K562 (cell line): ENCODE measurements at regions not wholly inside any gene's neighbourhood (a gene's known extent, or its start where the extent isn't known, plus 50 kb on each side); places are given as distances from the start of the nearest gene placed in this dataset.

ENCODE experiments used
- ATAC-seq: fragments of 200-7000 bp; cut with Tn5 transposase; 3 replicates; pipeline ENCODE4 v1.9.1; 2020; ENCODE audit warnings: moderate library complexity
- BruUV-seq: library from RNA; stranded (reverse); fragments of 400-500 nt; replicated peaks from 2 replicates; lab custom pipeline; 2021; lab: Mats Ljungman, UMichigan
- CTCF ChIA-PET: fragments of 300-600 bp; formaldehyde crosslinking; extraction: SDS; loops from one replicate; lab custom pipeline; 2021; ENCODE audit warnings: low intra/inter-chr PET ratio; lab: Yijun Ruan, JAX
- POLR2A ChIA-PET: fragments of 300-600, 350-650 bp; sonication (Branson Sonifier 250); formaldehyde crosslinking; extraction: SDS; loops from one replicate; lab custom pipeline; 2021; ENCODE audit warnings: antibody characterized with exemption, inconsistent platforms; lab: Yijun Ruan, JAX
- DNase-seq, 4 experiments: peaks; one replicate each; pipeline versions ENCODE4 v3.0.0 to v3.0.0-alpha.2; 2011 to 2018; ENCODE audit warnings: low spot score in 3 of 4, mixed read lengths in 3 of 4; ENCODE audit errors: extremely low read depth in 1 of 4
- FAIRE-seq: peaks from 2 replicates; lab custom pipeline; 2011; peaks lifted over from hg19 to GRCh38; lab: Jason Lieb, UNC
- H2AFZ ChIP-seq: 2 replicates; pipeline ENCODE4 v1.6.0; 2011; ENCODE audit warnings: low read depth, low read length, control low read depth, inconsistent platforms
- H3K27ac ChIP-seq: fragments of 200-600 bp; 3 replicates; pipeline ENCODE4 v1.8.0; 2011; ENCODE audit warnings: low read depth, mild to moderate bottlenecking, control low read depth, inconsistent platforms, low read length, moderate library complexity, mixed read lengths; ENCODE audit errors: extremely low read depth
- H3K27me3 ChIP-seq, 2 experiments: fragments of 300-600 bp in 1 of 2; 2 replicates in 1 of 2; 3 replicates in 1 of 2; pipeline versions ENCODE4 v1.6.0 to v1.8.0; 2011; ENCODE audit warnings: inconsistent platforms in 2 of 2, low read length in 2 of 2, mild to moderate bottlenecking in 1 of 2, mixed read lengths in 1 of 2, moderate library complexity in 1 of 2; ENCODE audit not compliant: control insufficient read depth in 2 of 2, insufficient read depth in 2 of 2
- H3K36me3 ChIP-seq: fragments of 300-600 bp; 3 replicates; pipeline ENCODE4 v1.8.0; 2011; ENCODE audit warnings: mild to moderate bottlenecking, low read length, inconsistent platforms; ENCODE audit not compliant: control insufficient read depth, insufficient read depth
- H3K4me1 ChIP-seq, 2 experiments: fragments of 200-600 bp in 1 of 2; replicated peaks in 1 of 2; 2 replicates in 1 of 2; 3 replicates in 1 of 2; pipeline versions ENCODE4 v1.5.1 to v1.8.0; 2011; ENCODE audit warnings: inconsistent platforms in 2 of 2, low read length in 2 of 2, mild to moderate bottlenecking in 1 of 2, mixed read lengths in 1 of 2, moderate library complexity in 1 of 2; ENCODE audit not compliant: control insufficient read depth in 2 of 2, insufficient read depth in 2 of 2
- H3K4me2 ChIP-seq: 2 replicates; pipeline ENCODE4 v1.6.1; 2011; ENCODE audit warnings: low read length, control low read depth, inconsistent platforms, mixed read lengths; ENCODE audit not compliant: insufficient read depth
- H3K4me3 ChIP-seq: fragments of 200-600 bp; sonication (generic), shearing (Covaris generic); 2 replicates; pipeline ENCODE4 v1.5.1; 2016; ENCODE audit warnings: control low read depth, inconsistent platforms
- H3K79me2 ChIP-seq: fragments of 200-600 bp; 3 replicates; pipeline ENCODE4 v1.8.0; 2011; ENCODE audit warnings: low read length, inconsistent platforms; ENCODE audit not compliant: control insufficient read depth, insufficient read depth
- H3K9ac ChIP-seq, 2 experiments: 2 replicates each; pipeline versions ENCODE4 v1.6.0 to v1.6.1; 2011; ENCODE audit warnings: low read depth in 2 of 2, low read length in 2 of 2, control low read depth in 1 of 2, inconsistent platforms in 1 of 2, mild to moderate bottlenecking in 1 of 2, mixed read lengths in 1 of 2; ENCODE audit not compliant: insufficient read depth in 1 of 2
- H3K9me1 ChIP-seq: one replicate; pipeline ENCODE4 v1.6.0; 2011; ENCODE audit warnings: inconsistent platforms, mild to moderate bottlenecking, low read length, moderate library complexity; ENCODE audit not compliant: control insufficient read depth, insufficient read depth
- H3K9me3 ChIP-seq: replicated peaks from 2 replicates; pipeline ENCODE4 v1.5.1; 2011; ENCODE audit warnings: low read depth, low read length, inconsistent platforms; ENCODE audit not compliant: control insufficient read depth, insufficient read depth
- H4K20me1 ChIP-seq: replicated peaks from 2 replicates; pipeline ENCODE4 v1.6.1; 2011; ENCODE audit warnings: low read length, inconsistent platforms, mixed read lengths; ENCODE audit not compliant: control insufficient read depth, insufficient read depth
- MCM2 ChIP-seq: fragments of 450-650 bp; IDR thresholded peaks from 2 replicates; pipeline ENCODE4 v1.6.1; 2017; ENCODE audit warnings: low read depth, mild to moderate bottlenecking
- PHF21A ChIP-seq: fragments of 450-650 bp; IDR thresholded peaks from 2 replicates; pipeline ENCODE4 v1.6.1; 2017; ENCODE audit warnings: low read depth, borderline replicate concordance
- RBBP5 ChIP-seq: fragments of 200-600 bp; sonication (generic); IDR thresholded peaks from 2 replicates; pipeline ENCODE4 v1.6.1; 2012; ENCODE audit warnings: borderline replicate concordance, mild to moderate bottlenecking, low read length, control low read depth, inconsistent platforms; ENCODE audit not compliant: insufficient read depth, poor library complexity, severe bottlenecking
- SETDB1 ChIP-seq: IDR thresholded peaks from one replicate; pipeline ENCODE4 v1.6.1; 2012; ENCODE audit warnings: low read length, control low read depth, inconsistent platforms
- TCF7L2 ChIP-seq: fragments of 150-350 bp; IDR thresholded peaks from 2 replicates; pipeline ENCODE4 v1.6.1; 2016; ENCODE audit warnings: low read depth, mild to moderate bottlenecking, low read length, moderate library complexity
- ZFP91 ChIP-seq: sonication (generic); formaldehyde crosslinking; IDR thresholded peaks from 2 replicates; pipeline ENCODE4 v1.8.0; 2022; ENCODE audit warnings: mild to moderate bottlenecking, missing genetic modification reagents
- ZNF717 ChIP-seq: fragments of 250-450 bp; sonication (Bioruptor Pico); IDR thresholded peaks from 2 replicates; pipeline ENCODE4 v1.5.0; 2021
- ZNF778 ChIP-seq: fragments of 450-650 bp; formaldehyde crosslinking; IDR thresholded peaks from 2 replicates; pipeline ENCODE4 v1.4.0; 2020; ENCODE audit warnings: mild to moderate bottlenecking, moderate library complexity
- WGBS: fragments of 100-300 bp; shearing (Covaris generic); methylation state at CpG from one replicate; pipeline ENCODE4 v1.1.6; 2016; ENCODE audit warnings: low coverage, mixed read lengths; ENCODE audit not compliant: insufficient coverage; ENCODE audit errors: missing lambda C conversion rate; 5-methylcytosine and 5-hydroxymethylcytosine counted together
- in situ Hi-C: fragments of 300-500 bp; cut with MboI; formaldehyde crosslinking; loops from 4 replicates; pipeline ENCODE4 v1.15.0; 2018; ENCODE audit warnings: inconsistent platforms, mixed read lengths
- intact Hi-C: fragments of 100-400 bp; cut with micrococcal nuclease; formaldehyde crosslinking; loops from 2 replicates; pipeline ENCODE4 v1.14.2; 2022

DNA sequence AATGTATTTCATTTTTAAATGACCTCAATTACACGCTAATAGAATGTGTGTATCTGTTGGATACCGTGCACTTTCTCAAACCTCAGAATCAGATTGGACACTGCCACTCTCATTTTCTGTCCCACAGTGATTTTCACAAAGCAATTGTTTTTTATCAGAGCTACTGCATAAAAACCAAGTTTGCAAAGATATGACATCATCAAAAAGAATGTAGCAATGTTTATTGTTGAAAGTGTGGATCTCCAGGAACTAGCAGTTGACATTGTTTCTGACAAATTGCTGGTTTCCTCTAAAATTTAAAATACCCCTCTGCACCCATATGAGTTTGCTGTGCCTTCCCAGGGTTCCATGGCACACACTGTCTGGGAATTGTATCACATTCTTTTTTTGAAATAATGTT lies 362.7 kb upstream of the DDI1 start:
- WGBS: 0% methylated on average over 2 of the region's 2 CpGs
- no peak overlapping the region for H3K27ac ChIP-seq
- no peaks in the 10 kb centered on the region for H3K9me1 ChIP-seq
- H3K4me3 ChIP-seq: no peak overlapping the region
- no peaks in the 10 kb centered on the region for H3K4me1 ChIP-seq
- DNase-seq (no peak), ATAC-seq (no peak), FAIRE-seq (no peak)
- no peaks in the 10 kb centered on the region for H3K27me3 ChIP-seq
- no peaks in the 10 kb centered on the region for H3K36me3 ChIP-seq
- H4K20me1 ChIP-seq: no peaks in the 10 kb centered on the region
- intact Hi-C loops: no loop called here
- H3K4me2 ChIP-seq: no peak overlapping the region
- H2AFZ ChIP-seq: no peak overlapping the region
- CTCF ChIA-PET: no interaction called here
- POLR2A ChIA-PET: no interaction called here
- no peak for TF ChIP-seq SETDB1
- TF ChIP-seq PHF21A: no peak
- no peak for TF ChIP-seq MCM2
- no peak for TF ChIP-seq RBBP5
- TF ChIP-seq ZNF778 (CRISPR knock-in tag): no peak
- no peak for TF ChIP-seq ZFP91
- TF ChIP-seq ZNF717: no peak
- TF ChIP-seq TCF7L2: no peak
- H3K79me2 ChIP-seq: no peaks in the 10 kb centered on the region
- in situ Hi-C loops: no loop called here
- H3K9ac ChIP-seq: no peak overlapping the region
- H3K9me3 ChIP-seq: no peaks in the 10 kb centered on the region
- no TSS peak for BruUV-seq
